Urothelium cell line (cell line): ENCODE measurements at regions not wholly inside any gene's neighbourhood (a gene's known extent, or its start where the extent isn't known, plus 50 kb on each side); places are given as distances from the start of the nearest gene placed in this dataset.

ENCODE experiments used
- DNase-seq: peaks from one replicate; pipeline ENCODE4 v3.0.0; 2011; ENCODE audit warnings: low spot score, mixed read lengths
- FAIRE-seq: peaks from 2 replicates; lab custom pipeline; 2011; peaks lifted over from hg19 to GRCh38; lab: Jason Lieb, UNC

DNA sequence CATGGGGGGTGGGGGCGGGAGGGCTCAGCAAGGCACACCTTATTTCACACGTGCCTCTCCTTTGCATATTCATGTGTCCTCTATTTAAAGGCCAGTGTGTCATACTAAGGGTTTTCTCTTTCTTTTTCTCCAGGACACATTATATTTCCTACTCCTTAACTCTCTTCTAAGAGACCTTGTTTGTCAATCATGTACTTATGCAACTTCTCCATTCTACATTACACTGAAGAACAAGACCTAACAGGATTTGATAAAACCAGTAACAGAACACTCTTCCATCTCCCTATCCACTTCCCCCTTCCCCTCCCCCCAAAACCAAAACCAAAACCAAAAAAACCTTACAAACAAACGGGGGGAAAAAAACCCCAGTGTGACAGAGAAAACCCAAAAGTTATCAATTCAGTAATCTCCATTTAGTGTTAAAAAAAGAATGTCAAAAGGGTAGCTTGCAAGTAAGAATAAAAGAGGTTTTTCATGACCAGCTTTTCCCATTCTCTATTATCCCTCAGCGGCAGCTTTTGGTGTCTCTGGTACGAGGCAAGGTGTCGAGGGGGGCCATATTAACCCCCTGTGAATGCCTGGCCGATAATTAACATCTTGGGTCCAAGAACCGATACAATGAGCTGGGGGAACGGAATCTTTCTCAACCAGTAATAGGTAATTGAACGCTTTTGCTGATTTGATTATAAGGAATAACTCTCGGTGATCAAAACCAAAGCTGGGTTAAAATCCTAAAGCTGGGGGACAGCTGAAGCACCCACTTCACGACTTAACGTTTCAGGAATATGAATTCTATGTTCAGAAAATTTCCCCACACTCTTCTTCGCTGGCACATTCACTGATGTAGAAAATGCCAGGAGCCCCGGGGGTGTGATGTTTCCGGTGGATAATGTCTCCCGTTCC lies 191.0 kb upstream of the TCF4 start:
- FAIRE-seq = no peak

DNA sequence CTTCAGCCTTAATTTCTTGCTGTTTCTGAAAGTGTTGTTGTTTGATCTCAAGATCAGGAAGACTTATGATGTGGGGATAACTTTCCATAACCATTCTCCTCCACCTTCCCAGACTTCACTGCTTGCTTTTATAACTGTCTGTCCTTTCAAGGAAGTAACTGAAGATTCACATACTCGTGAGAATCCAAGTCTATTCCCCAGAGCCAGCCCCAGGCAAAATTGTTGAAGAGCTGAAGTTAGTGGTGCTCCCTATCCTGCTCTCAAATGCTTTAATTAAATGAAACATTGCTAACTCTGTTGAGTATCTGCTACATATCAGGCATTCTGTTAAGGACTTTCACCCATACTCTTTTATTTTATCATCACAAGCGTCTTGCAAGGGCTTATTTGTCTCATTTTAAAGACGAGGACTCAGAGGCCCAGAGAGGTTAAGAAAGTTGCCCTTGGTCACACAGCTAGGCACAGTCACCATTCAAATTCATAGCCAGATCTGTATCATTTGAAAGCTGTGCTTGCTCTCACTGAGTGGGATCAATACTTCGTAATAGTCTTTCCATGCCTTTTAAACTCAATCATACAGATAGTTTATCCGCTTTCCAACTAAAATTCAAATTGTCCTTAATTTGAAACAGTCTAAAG lies 189.8 kb upstream of the TCF4 start:
- DNase-seq (no peak), FAIRE-seq (no peak)

More for the DNA sequence above, 191.0 kb upstream of the TCF4 start:
- no peak for DNase-seq

DNA sequence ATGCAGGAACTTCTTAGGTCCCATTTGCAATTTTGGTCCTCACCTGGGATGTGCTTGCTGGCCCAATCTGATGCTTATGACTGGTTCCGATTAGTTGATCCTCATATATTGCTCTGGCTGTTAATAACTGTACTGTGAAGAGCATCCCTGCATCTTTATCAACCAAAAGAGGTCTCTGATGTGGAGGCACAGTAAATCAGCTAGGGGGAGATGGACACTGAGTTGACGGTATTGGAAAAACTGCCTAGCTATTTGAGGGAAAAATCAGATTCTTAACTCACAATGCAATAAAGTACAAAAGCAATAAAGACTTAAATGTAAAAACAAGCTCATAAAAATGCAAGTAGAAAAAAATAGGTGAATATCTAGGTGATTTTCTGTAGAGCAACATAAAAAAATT lies 188.0 kb upstream of the TCF4 start:
- no peak for FAIRE-seq
- DNase-seq = no peak

DNA sequence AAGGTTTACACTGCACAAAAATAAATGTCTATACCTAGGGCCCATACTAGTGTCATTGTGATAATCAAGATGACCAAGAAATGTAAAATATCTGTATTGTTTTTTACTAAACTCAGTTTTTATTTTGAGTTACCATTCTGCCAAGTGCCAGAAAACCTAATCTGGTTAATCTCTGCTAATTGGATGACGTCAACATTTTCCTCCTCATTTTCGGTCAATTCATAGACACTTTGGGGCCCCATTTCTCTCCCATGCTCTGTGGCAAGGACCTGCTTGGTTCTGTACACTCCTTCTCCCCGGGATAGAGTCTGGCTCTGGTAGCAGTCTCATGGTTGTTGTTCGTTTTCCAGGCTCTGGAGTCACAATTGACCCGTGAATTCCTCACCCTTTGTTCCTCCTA lies 186.5 kb upstream of the TCF4 start:
- no peak for FAIRE-seq

DNA sequence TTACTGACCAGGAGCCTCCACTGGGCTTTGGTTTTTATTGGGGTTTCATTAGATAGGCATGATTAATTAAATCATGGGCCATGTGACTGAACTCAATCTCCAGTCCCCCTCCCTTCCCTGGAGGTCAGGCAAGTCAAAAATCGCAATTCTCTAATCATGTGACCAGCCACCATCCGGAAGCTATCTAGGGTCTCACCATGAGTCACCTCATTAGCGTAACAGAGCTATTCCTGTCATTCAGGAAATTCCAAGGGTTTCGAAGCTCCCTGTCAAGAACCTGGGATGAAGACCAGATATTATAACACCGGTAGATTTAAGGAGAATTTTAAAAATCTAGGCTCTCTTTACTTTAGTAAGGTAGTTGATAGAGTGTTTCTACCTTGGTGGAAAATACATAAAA lies 180.3 kb upstream of the TCF4 start:
- FAIRE-seq = no peak
- no peak for DNase-seq

More for the DNA sequence above, 186.5 kb upstream of the TCF4 start:
- no peak for DNase-seq

DNA sequence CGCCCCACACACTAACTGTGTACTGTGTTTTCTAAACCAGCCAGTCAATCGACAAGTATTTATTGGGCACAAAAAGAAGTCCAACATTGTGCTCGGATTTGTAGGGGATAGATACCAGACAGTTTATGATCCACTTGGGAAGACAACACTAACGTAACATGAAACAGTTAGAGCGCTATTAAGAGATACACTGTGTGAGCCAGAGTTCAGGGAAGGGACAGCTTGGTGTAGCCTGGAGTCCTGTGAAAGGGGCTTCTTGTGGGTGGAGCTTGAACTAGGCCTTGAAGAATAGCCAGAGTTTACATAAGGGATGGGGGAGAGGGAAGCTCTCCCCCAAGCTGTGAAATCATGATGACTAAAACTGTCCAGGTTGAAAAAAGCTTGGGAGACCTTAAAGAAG lies 176.4 kb upstream of the TCF4 start:
- FAIRE-seq = no peak
- DNase-seq = no peak

DNA sequence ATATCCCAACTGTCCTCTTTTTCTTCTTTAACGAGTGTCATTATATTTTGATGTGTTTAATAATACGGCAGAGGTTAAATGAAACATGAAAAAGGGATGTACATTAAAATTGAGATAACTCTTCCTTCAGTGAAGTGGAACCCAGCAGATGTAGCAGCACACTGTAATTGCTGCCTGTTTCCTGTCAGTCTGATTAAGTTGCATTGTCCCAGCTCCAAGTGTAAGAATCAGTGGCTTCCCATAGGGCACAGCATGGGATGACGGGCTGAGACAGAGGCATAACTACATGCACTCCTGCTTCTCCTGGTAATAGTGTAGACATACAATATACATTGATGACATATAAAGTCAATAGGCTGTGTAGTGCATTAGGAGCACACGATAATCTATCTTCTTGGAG lies 175.8 kb upstream of the TCF4 start:
- no peak for FAIRE-seq

DNA sequence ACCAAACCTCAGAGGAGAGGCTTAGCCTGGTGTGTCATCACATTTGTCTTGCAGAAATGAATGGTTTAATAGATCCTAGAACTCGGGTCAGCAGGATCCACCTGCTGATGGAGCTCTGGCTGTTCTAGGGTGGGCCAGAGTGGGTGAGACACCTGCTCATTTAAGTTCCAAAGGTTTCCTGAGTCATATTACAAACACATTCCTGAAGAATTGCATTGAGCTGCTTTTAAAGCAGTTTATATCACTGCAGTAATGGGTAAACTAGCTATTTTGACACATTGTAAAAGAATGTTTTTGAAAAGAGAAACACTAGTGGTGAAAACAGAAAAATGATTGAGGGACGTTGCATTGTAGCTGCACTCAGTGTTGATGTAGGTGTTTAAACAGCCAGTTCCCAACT lies 175.3 kb upstream of the TCF4 start:
- FAIRE-seq (no peak), DNase-seq (peak; percentile 75)

More for the DNA sequence above, 175.8 kb upstream of the TCF4 start:
- no peak for DNase-seq

DNA sequence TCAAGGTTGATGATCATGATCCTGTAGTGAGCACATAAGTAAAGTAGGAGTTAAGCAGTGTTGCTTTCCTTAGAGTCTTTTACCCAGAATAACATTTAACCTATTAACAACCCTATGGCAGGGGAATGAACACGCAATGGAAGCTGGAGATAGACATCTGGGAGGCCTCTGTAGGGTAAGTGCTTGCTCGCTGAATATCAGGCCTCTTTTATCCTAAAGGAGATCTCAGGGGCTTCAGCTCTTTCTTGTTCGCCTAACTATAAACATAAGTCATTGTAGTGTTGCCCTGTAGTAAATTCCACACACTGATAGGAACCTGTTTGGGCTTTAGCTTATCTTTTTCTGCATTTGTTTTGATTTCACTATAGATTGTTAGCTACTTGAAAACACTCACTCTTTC lies 174.4 kb upstream of the TCF4 start:
- FAIRE-seq (no peak), DNase-seq (no peak)

DNA sequence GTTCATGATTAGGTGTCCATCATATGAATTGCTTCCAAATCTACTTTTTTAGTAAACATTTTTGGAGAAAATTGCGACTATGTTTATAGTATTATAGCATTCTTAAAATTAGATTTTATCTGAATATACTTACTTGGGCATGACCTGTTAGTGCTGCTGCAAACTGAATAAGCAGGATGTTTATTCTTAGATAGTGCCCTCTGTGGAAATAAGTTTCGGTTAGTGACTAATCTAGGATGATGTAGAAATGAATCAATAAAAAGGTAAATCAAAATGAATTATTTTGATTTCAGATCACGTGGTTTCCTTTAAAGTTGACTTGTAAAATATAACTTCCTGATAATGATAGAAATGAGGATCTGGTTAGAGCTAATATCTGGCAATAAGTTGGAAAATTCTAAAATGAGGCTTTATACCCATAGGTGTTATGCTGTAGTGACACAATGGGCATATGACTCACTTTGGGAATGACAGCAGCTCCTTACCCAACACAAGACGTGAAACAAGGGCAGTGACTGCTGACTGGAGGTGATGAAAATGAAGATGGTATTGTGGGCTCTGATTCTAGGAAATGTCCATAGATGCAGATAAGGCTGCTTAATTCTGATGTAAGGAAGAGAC lies 165.8 kb upstream of the TCF4 start:
- FAIRE-seq (no peak), DNase-seq (peak; percentile 22)

DNA sequence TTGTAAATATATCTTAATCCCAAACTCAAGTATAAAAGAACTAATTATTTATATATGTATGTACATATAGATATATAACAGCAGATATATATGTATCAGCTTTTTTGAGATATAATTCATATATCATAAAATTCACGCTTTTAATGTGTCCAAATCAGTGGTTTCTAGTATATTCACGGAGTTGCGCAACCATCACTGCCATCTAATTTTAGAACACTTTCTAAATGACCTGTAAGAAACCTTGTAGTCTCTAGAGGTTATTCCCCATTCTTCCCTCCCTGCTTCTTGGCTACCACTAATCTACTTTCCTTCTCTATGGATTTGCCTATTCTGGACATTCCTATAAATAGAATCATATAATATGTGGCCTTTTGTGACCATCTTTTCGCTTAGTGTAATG lies 163.5 kb upstream of the TCF4 start:
- FAIRE-seq (no peak), DNase-seq (no peak)

DNA sequence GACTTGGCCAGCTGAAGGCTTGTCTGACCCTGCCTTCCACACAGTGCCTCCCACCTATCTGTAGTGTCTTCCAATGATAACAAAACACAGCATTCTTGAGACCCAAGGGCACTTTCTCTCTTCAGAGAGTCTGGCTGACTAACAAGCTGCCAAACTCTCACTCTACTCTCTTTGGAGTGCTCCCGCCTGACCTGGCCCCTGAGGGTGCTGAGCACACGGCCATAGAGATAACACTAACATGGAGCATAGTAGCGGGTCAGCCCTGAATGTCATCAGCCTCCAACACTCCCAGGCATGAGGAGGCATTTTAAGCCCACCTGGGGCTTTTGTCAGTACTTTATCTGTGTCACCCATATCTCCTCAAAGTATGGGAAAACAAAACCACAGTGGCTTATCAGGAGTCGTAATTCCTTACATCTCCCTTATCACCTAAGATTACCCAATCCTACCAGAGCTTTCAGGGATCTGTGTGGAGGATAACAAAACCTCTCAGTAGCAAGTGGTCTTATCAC lies 160.3 kb upstream of the TCF4 start:
- DNase-seq (no peak), FAIRE-seq (no peak)

DNA sequence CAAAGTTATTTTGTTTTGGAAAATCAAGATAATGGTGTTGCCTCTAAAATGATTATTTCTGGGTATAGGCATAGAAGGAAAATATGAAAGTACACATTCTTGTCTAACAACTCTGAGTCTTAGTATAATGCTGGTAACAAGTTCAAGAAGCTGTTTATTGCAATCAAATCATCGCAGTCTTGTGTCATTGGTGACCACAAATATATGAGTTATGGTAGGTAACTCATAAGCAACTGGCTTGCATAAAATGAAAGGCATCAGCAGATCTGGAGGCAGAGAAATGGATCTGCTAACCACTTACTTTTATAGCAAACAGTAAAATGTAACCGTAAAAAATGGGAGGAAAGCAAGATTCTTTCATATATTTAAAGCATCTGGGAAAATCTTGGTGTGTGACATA lies 156.2 kb upstream of the TCF4 start:
- DNase-seq = no peak
- no peak for FAIRE-seq

DNA sequence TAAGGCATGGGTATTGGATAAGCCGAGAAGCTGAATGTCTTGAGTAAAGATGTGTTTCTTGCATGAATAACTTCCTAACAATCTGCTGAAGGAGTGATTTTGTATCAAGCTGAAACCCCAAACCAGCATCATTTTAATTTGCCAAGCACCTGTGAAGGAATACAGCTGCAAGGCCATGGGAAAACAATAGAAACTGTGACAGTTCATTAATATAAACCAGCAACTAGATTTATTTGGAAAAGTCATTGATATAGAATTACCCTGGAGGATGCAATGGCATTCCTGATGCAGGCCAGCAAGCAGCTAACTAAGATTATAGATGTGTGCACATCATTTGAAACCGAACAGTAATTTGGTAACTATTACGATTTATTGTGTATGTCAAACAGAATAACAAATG lies 155.7 kb upstream of the TCF4 start:
- DNase-seq (no peak), FAIRE-seq (no peak)

DNA sequence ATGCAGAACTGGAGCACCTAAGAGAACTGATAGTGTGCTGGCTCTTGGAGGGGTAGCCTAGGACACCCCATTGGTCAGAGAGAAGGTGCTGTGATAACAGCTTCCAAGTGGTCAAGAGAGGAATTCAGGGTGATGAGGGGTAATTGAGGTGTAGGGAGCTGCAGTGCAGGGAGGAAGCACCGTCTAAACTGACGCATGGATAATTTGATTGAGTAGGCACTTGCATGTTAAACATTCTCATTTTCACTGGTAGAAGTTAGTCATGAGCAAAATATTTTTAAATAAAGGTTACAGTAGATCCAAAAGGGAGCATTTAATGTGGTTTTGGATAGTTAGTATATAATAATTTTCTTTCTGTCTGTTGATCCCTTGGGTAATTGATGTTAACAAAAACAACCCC lies 155.1 kb upstream of the TCF4 start:
- no peak for DNase-seq
- no peak for FAIRE-seq

DNA sequence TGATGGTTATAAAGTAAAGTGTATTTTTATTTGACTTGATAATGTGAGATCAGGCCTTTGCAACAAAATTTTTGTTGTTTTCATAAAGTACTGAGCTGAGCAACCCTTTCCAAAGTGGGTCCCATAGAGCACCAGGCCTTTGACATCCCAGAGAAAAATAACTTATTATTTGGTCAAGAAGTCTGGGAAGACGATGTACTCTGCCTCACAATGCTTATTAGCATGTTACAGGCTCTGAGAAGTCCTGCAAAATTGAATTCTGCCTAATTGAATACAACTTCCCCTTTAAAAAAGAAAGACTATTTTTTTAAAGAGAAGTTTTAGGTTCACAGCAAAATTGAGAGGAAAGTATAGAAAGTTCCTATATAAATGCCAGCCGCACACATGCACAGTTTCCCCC lies 151.5 kb upstream of the TCF4 start:
- DNase-seq (no peak), FAIRE-seq (no peak)

DNA sequence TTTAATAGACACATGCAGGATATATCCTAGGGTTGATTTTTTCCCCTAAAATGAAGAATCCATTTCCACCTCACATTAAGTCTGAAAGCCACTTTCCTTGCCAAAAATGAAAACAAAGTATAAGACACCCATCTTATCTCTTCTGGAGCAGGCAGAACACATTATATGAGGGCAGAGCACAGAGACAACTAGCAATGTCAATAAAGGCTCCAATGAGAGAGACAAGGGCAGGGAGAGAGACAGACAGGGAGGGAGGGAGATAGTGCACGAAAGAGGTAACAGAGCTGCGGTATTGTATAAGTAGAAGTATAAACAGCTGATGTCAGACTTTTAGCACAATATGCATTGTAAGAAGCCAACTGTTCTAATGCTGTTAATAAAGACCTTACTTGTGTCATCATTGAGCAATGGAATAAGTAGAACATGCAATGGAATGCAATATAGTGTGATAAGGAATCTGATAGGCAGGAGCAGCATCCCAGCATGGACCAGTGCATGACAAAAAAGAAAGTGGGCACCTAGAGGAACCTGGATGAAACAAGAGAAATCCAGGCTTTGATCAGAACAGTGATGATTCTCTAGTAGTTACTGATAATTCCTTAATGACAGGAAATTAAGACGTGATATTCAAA lies 150.6 kb upstream of the TCF4 start:
- no peak for FAIRE-seq

DNA sequence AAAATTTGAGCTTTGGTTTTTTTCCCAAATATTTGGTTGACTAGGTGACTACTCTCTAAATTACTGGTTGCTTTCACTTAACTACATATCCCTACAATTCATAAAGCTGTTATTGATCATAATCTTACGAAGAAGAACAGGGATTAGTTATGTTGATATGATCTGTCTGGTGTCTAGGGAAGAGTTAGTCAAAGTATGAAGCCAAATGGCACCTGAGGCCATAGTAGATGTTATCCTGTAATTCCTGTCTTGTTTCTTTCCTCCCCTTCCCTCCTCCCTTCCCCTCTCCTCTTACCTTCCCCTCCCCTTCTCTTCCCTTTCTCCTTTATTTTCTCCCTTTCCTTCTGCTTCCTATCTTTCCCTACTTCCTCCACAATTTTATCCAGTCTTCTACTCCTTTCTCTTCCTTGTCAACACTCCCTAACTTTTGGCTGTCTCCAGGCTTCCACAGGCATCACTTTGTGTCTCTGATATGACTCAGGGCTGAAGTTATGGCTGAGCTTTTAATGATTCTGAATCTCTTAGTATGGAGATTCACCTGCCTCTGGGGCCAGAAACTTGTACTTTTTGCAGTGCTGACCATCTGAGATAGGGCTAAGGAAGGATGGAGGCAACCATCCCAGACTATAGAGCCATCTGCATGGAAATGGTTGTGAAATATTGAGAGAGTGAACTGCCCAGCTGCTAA lies 149.9 kb upstream of the TCF4 start:
- no peak for FAIRE-seq
- no peak for DNase-seq

More for the DNA sequence above, 150.6 kb upstream of the TCF4 start:
- DNase-seq = no peak

DNA sequence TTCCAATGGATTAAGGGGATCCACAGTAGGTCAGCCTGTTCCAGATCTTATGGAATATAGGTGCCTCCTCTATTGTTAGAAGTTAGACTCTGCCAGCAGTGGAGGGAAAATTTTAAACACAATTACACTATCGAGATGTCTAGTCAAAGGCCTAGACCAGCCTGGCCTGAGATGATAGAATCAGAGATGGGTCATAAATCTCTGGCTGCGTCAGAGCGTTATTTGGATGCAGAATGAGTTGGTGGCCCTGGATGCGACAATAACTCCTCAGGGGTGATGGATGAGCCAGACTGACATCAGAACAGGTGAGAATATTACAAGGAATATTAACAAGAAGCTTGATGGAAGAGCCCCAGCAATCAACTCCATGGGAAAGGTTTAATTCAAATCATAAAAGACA lies 149.3 kb upstream of the TCF4 start:
- no peak for FAIRE-seq
- no peak for DNase-seq

DNA sequence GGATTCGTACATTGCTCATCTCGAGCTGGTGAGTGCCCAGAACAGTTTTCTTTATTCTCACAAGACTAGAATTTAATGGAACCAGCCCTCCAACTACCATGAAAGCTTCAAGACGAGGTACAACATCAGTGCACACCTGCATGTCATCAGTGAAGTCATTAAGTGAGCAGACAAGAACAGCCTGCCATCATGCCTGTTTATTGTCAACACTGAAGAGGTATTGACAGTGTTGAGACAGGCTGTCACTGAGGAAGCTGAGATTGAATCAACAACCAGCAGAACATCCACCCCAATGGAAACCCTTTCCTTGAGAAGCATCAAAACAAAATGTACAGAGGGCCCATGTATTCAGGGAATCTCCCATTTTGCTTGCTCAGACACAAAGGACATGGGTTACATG lies 148.0 kb upstream of the TCF4 start:
- no peak for FAIRE-seq
- no peak for DNase-seq
